IPS-20b (cell line): ENCODE measurements at regions not wholly inside any gene's neighbourhood (a gene's known extent, or its start where the extent isn't known, plus 50 kb on each side); places are given as distances from the start of the nearest gene placed in this dataset.

ENCODE experiments used
- H3K27ac ChIP-seq: one replicate; pipeline ENCODE4 v1.5.1; 2013; ENCODE audit warnings: low read length
- H3K27me3 ChIP-seq: 2 replicates; pipeline ENCODE4 v1.6.1; 2013; ENCODE audit warnings: mild to moderate bottlenecking, low read length, inconsistent platforms; ENCODE audit not compliant: insufficient read depth
- H3K36me3 ChIP-seq: 2 replicates; pipeline ENCODE4 v1.6.1; 2013; ENCODE audit warnings: low read depth, mild to moderate bottlenecking, inconsistent platforms, low read length, moderate library complexity; ENCODE audit not compliant: insufficient read depth
- H3K4me1 ChIP-seq: 2 replicates; pipeline ENCODE4 v1.6.1; 2013; ENCODE audit warnings: mild to moderate bottlenecking, control low read depth, inconsistent platforms, low read length, moderate library complexity; ENCODE audit not compliant: insufficient read depth
- H3K4me3 ChIP-seq: 2 replicates; pipeline ENCODE4 v1.5.1; 2013; ENCODE audit warnings: mild to moderate bottlenecking, low read length, inconsistent platforms
- H3K9ac ChIP-seq: 2 replicates; pipeline ENCODE4 v1.6.1; 2013; ENCODE audit warnings: low read depth, mild to moderate bottlenecking, inconsistent platforms, low read length, moderate library complexity
- H3K9me3 ChIP-seq: 2 replicates; pipeline ENCODE4 v1.6.1; 2013; ENCODE audit warnings: mild to moderate bottlenecking, low read depth, low read length, inconsistent platforms; ENCODE audit not compliant: insufficient read depth

GRCh38 chr1:14251871-14252270 is 346.6 kb upstream of the KAZN start:
- Histone ChIP-seq H3K36me3 (no peaks in the 10 kb centered on the region), H3K4me1 (no peaks in the 10 kb centered on the region), H3K27me3 (no peaks in the 10 kb centered on the region), H3K9me3 (no peaks in the 10 kb centered on the region), H3K27ac (no peak overlapping the region), H3K4me3 (no peak overlapping the region), H3K9ac (no peak overlapping the region)

GRCh38 chr1:14253676-14254075 is 344.8 kb upstream of the KAZN start:
- Histone ChIP-seq H3K9ac (no peak overlapping the region), H3K27ac (no peak overlapping the region), H3K9me3 (no peaks in the 10 kb centered on the region), H3K4me3 (no peak overlapping the region), H3K4me1 (no peaks in the 10 kb centered on the region), H3K27me3 (no peaks in the 10 kb centered on the region), H3K36me3 (no peaks in the 10 kb centered on the region)

- no peaks in the 10 kb centered on the region for H3K4me1 ChIP-seq
- no peaks in the 10 kb centered on the region for H3K27me3 ChIP-seq
- no peak overlapping the region for H3K9ac ChIP-seq
- H3K27ac ChIP-seq, result no peak overlapping the region
- H3K36me3 ChIP-seq, result no peaks in the 10 kb centered on the region
- H3K4me3 ChIP-seq, result no peak overlapping the region
- H3K9me3 ChIP-seq, result no peaks in the 10 kb centered on the region
These were observed 344.2 kb upstream of the KAZN start for GRCh38 chr1:14254251-14254650.

- Histone ChIP-seq H3K9me3 (no peaks in the 10 kb centered on the region), H3K36me3 (no peaks in the 10 kb centered on the region), H3K27me3 (no peaks in the 10 kb centered on the region), H3K9ac (no peak overlapping the region), H3K27ac (no peak overlapping the region), H3K4me3 (no peak overlapping the region), H3K4me1 (no peaks in the 10 kb centered on the region)
These were observed 343.3 kb upstream of the KAZN start for GRCh38 chr1:14255233-14255632.

- Histone ChIP-seq H3K27ac (no peak overlapping the region), H3K36me3 (no peaks in the 10 kb centered on the region), H3K9me3 (no peaks in the 10 kb centered on the region), H3K9ac (no peak overlapping the region), H3K4me1 (no peaks in the 10 kb centered on the region), H3K4me3 (no peak overlapping the region), H3K27me3 (no peaks in the 10 kb centered on the region)
These were observed 342.8 kb upstream of the KAZN start for GRCh38 chr1:14255711-14256110.

GRCh38 chr1:14259191-14259757 is 339.2 kb upstream of the KAZN start:
- Histone ChIP-seq H3K4me3 (no peak overlapping the region), H3K9me3 (no peaks in the 10 kb centered on the region), H3K9ac (no peak overlapping the region), H3K27me3 (no peaks in the 10 kb centered on the region), H3K27ac (no peak overlapping the region), H3K4me1 (no peaks in the 10 kb centered on the region), H3K36me3 (no peaks in the 10 kb centered on the region)

GRCh38 chr1:14260480-14260879 is 338.0 kb upstream of the KAZN start:
- H3K9ac ChIP-seq, result no peak overlapping the region
- H3K4me1 ChIP-seq, result no peaks in the 10 kb centered on the region

GRCh38 chr1:14261395-14261794 is 337.1 kb upstream of the KAZN start:
- Histone ChIP-seq H3K9me3 (no peaks in the 10 kb centered on the region), H3K4me1 (no peaks in the 10 kb centered on the region), H3K27me3 (no peaks in the 10 kb centered on the region), H3K4me3 (no peak overlapping the region), H3K9ac (no peak overlapping the region), H3K36me3 (no peaks in the 10 kb centered on the region), H3K27ac (no peak overlapping the region)

More at GRCh38 chr1:14260480-14260879, 338.0 kb upstream of the KAZN start:
- no peaks in the 10 kb centered on the region for H3K9me3 ChIP-seq
- H3K4me3 ChIP-seq, result no peak overlapping the region
- no peaks in the 10 kb centered on the region for H3K36me3 ChIP-seq
- H3K27ac ChIP-seq, result no peak overlapping the region
- H3K27me3 ChIP-seq, result no peaks in the 10 kb centered on the region

- H3K36me3 ChIP-seq, result no peaks in the 10 kb centered on the region
- no peak overlapping the region for H3K4me3 ChIP-seq
- H3K4me1 ChIP-seq, result no peaks in the 10 kb centered on the region
- no peak overlapping the region for H3K27ac ChIP-seq
- H3K9me3 ChIP-seq, result no peaks in the 10 kb centered on the region
- no peaks in the 10 kb centered on the region for H3K27me3 ChIP-seq
- H3K9ac ChIP-seq, result no peak overlapping the region
These were observed 335.8 kb upstream of the KAZN start for GRCh38 chr1:14262637-14263036.

- no peaks in the 10 kb centered on the region for H3K9me3 ChIP-seq
- H3K4me1 ChIP-seq, result no peaks in the 10 kb centered on the region
- H3K27ac ChIP-seq, result no peak overlapping the region
- no peaks in the 10 kb centered on the region for H3K27me3 ChIP-seq
- no peaks in the 10 kb centered on the region for H3K36me3 ChIP-seq
- H3K9ac ChIP-seq, result no peak overlapping the region
- H3K4me3 ChIP-seq, result no peak overlapping the region
These were observed 335.3 kb upstream of the KAZN start for GRCh38 chr1:14263225-14263624.

- H3K36me3 ChIP-seq, result no peaks in the 10 kb centered on the region
- no peak overlapping the region for H3K4me3 ChIP-seq
- H3K27me3 ChIP-seq, result no peaks in the 10 kb centered on the region
- H3K4me1 ChIP-seq, result no peaks in the 10 kb centered on the region
- no peak overlapping the region for H3K27ac ChIP-seq
- H3K9ac ChIP-seq, result no peak overlapping the region
- H3K9me3 ChIP-seq, result no peaks in the 10 kb centered on the region
These were observed 334.8 kb upstream of the KAZN start for GRCh38 chr1:14263671-14264070.

GRCh38 chr1:14265495-14265894 is 333.0 kb upstream of the KAZN start:
- H3K4me3 ChIP-seq, result no peak overlapping the region
- no peak overlapping the region for H3K9ac ChIP-seq
- no peaks in the 10 kb centered on the region for H3K27me3 ChIP-seq
- H3K36me3 ChIP-seq, result no peaks in the 10 kb centered on the region
- no peak overlapping the region for H3K27ac ChIP-seq
- no peaks in the 10 kb centered on the region for H3K4me1 ChIP-seq
- H3K9me3 ChIP-seq, result no peaks in the 10 kb centered on the region
